HCT116 (cell line): ENCODE measurements at regions not wholly inside any gene's neighbourhood (a gene's known extent, or its start where the extent isn't known, plus 50 kb on each side); places are given as distances from the start of the nearest gene placed in this dataset.

Experiments
- SRF ChIP-seq: IDR thresholded peaks from 2 replicates; pipeline ENCODE4 v1.6.1; 2012; ENCODE audit warnings: low read depth
- TF ChIP-seq, protein P1 (sequence below), 3 experiments: fragments of 200-600 bp in 1 of 3; sonication (generic) in 1 of 3; IDR thresholded peaks in 2 of 3; conservative IDR thresholded peaks in 1 of 3; 2 replicates each; pipeline ENCODE4 v1.5.1; 2012 to 2017; ENCODE audit warnings: low read depth in 2 of 3, low read length in 2 of 3, antibody characterized with exemption in 1 of 3, borderline replicate concordance in 1 of 3, control low read depth in 1 of 3, mild to moderate bottlenecking in 1 of 3, mixed read lengths in 1 of 3, mixed run types in 1 of 3, moderate library complexity in 1 of 3; ENCODE audit not compliant: insufficient read depth in 1 of 3
- TF ChIP-seq, protein P2 (sequence below): IDR thresholded peaks from 2 replicates; pipeline ENCODE4 v1.6.1; 2012
- TF ChIP-seq, protein P3 (sequence below): IDR thresholded peaks from 2 replicates; pipeline ENCODE4 v1.6.1; 2012

DNA sequence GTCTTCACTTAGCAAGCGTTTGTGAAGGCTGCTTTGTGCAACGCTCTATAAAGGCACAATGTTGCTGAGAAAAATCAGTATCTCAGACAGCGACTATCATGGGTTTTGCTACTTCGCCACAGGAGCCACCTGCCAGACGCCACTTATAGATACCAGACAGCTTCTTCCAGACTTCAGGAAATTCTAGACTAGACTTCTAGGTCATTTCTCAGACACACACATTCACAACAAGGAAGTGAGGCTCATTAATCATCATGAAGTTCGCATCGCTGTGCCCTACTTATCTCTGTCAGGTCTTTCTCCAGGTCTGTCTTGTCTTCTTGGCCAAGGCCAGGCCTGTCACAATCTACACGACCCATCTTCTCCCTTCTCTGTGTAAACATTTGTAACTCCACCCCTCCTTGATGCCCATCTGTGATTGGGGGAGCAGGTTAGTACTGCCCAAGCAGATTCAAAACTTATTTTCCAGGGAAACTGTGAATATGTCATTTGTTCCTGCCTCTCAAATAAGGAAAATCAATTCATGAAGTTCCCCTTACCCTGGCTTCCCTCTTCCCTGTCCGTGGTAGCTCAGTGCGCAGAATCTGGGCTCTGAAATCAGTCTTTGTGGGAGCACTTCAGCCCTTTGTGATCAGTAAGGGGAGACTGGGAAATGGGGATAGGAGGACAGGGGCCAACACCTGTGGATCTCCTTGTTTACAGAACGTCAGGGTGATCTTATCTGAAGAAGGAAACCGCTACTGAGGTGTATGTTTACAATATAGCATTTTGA lies 115.5 kb downstream of the TNFAIP3 start:
- no peak for TF ChIP-seq SRF
- TF ChIP-seq, protein P1, sequence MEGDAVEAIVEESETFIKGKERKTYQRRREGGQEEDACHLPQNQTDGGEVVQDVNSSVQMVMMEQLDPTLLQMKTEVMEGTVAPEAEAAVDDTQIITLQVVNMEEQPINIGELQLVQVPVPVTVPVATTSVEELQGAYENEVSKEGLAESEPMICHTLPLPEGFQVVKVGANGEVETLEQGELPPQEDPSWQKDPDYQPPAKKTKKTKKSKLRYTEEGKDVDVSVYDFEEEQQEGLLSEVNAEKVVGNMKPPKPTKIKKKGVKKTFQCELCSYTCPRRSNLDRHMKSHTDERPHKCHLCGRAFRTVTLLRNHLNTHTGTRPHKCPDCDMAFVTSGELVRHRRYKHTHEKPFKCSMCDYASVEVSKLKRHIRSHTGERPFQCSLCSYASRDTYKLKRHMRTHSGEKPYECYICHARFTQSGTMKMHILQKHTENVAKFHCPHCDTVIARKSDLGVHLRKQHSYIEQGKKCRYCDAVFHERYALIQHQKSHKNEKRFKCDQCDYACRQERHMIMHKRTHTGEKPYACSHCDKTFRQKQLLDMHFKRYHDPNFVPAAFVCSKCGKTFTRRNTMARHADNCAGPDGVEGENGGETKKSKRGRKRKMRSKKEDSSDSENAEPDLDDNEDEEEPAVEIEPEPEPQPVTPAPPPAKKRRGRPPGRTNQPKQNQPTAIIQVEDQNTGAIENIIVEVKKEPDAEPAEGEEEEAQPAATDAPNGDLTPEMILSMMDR (IDR thresholded peaks at IDR 0.05 in 2 of 3, conservative IDR thresholded peaks at IDR 0.05 in 1 of 3; ENCODE audit: borderline replicate concordance in 1 of 3, insufficient read depth in 1 of 3, low read depth in 2 of 3, low read length in 2 of 3), result no peak
- TF ChIP-seq, protein P2, sequence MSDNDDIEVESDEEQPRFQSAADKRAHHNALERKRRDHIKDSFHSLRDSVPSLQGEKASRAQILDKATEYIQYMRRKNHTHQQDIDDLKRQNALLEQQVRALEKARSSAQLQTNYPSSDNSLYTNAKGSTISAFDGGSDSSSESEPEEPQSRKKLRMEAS, result no peak
- TF ChIP-seq, protein P3, sequence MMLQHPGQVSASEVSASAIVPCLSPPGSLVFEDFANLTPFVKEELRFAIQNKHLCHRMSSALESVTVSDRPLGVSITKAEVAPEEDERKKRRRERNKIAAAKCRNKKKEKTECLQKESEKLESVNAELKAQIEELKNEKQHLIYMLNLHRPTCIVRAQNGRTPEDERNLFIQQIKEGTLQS, result no peak
